A673 (cell line): ENCODE measurements at regions not wholly inside any gene's neighbourhood (a gene's known extent, or its start where the extent isn't known, plus 50 kb on each side); places are given as distances from the start of the nearest gene placed in this dataset.

Source experiments
- EZH2 ChIP-seq: fragments of 200-600 bp; sonication (generic); IDR thresholded peaks from 2 replicates; pipeline ENCODE4 v1.6.1; 2017; ENCODE audit warnings: borderline replicate concordance, low read depth, mild to moderate bottlenecking, mixed read lengths, antibody characterized with exemption, low read length; ENCODE audit not compliant: poor library complexity, severe bottlenecking
- TF ChIP-seq, protein P1 (sequence below): fragments of 300-800, 200-600 bp; sonication (generic); conservative IDR thresholded peaks from 2 replicates; pipeline ENCODE4 v1.5.1; 2017; ENCODE audit warnings: low read depth, mild to moderate bottlenecking, antibody characterized with exemption, low read length, moderate library complexity, mixed read lengths

DNA sequence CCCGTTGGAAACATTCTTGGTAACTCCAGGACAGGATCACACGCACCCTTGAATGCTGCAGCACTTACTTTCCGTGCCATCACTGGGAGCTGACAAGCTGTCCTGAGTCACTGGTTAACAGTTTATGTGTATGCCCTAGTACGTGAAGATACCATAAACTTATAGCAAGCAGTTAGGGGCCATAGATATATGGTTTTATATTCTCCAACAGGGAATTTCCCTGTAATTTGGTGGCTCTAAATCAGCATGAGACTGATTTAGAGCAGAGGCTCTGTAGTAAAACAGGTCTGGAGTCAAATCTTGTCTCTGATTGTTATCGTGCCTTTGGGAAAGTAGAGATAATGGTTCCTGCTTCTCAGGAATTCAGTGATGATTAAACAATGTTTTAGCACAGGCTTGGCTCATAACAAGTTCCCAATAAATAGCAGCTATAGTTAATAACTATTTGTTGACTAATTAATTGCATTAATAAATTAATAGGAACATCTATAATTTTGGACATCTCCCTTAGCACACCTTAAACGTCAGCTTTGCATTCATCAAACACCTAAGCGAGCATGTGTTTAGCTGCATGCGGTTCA is 215.2 kb downstream of the VAPA start:
- no peak for TF ChIP-seq EZH2
- TF ChIP-seq, protein P1, sequence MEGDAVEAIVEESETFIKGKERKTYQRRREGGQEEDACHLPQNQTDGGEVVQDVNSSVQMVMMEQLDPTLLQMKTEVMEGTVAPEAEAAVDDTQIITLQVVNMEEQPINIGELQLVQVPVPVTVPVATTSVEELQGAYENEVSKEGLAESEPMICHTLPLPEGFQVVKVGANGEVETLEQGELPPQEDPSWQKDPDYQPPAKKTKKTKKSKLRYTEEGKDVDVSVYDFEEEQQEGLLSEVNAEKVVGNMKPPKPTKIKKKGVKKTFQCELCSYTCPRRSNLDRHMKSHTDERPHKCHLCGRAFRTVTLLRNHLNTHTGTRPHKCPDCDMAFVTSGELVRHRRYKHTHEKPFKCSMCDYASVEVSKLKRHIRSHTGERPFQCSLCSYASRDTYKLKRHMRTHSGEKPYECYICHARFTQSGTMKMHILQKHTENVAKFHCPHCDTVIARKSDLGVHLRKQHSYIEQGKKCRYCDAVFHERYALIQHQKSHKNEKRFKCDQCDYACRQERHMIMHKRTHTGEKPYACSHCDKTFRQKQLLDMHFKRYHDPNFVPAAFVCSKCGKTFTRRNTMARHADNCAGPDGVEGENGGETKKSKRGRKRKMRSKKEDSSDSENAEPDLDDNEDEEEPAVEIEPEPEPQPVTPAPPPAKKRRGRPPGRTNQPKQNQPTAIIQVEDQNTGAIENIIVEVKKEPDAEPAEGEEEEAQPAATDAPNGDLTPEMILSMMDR = no peak
